ENCODE measurements at regions not wholly inside any gene's neighbourhood (a gene's known extent, or its start where the extent isn't known, plus 50 kb on each side); places are given as distances from the start of the nearest gene placed in this dataset. TPM values are rescaled to one million over a fixed set of nuclear protein-coding genes. Genes with fewer than 3 reads are reported as not detected.

DNA sequence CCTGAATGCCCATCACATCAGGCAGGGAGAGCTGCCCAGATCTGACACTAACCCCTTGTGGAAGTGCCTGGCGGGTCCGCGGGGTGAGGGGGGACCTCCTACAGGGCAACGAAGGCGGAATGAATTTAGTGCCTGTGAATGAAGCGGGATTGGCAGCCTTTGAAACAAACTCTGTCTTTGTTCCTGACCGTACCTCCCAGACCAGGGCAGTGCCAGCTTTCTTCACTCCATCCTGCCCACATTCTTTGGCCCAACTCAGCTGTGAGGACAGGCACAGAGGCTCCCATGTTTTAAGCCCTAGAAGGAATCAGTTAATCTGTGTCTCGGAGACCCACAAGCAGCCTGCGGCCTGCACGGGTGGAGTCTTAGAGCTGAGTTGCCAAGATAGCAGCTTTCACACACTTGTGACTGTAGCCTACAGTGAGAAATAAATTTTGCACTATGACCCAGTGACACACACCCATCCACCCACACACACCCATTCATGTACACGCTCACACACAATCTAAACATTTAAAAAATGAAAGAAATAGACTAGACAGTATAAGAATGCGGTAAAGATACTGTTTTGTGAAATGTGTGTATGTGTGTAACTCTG is 60.1 kb upstream of the USP24 start:
- WGBS, 2 donors = 48 to 58% methylated on average over 11 to 12 of the region's 12 CpGs
- Histone ChIP-seq H3K36me3 (replicated peaks in 1 of 2; ENCODE audit: insufficient read depth in 1 of 2, low read depth in 2 of 2) (no peaks in the 10 kb centered on the region), H3K27me3 (no peaks in the 10 kb centered on the region), H3K27ac (no peak overlapping the region), H3K4me3 (no peak overlapping the region), H3K9me3 (no peaks in the 10 kb centered on the region), H3K4me1 (no peaks in the 10 kb centered on the region)
- TF ChIP-seq, protein P1, sequence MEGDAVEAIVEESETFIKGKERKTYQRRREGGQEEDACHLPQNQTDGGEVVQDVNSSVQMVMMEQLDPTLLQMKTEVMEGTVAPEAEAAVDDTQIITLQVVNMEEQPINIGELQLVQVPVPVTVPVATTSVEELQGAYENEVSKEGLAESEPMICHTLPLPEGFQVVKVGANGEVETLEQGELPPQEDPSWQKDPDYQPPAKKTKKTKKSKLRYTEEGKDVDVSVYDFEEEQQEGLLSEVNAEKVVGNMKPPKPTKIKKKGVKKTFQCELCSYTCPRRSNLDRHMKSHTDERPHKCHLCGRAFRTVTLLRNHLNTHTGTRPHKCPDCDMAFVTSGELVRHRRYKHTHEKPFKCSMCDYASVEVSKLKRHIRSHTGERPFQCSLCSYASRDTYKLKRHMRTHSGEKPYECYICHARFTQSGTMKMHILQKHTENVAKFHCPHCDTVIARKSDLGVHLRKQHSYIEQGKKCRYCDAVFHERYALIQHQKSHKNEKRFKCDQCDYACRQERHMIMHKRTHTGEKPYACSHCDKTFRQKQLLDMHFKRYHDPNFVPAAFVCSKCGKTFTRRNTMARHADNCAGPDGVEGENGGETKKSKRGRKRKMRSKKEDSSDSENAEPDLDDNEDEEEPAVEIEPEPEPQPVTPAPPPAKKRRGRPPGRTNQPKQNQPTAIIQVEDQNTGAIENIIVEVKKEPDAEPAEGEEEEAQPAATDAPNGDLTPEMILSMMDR (IDR thresholded peaks at IDR 0.05) = no peak
- no peak for TF ChIP-seq POLR2A (IDR thresholded peaks at IDR 0.05)
- peak in 1 of 4 donors; percentile 16 for DNase-seq
- intact Hi-C loops (cut with DNase I) = loop anchor here (5.0 kb wide), 1 partner anchor 133 kb away; no protein-coding TSS in a partner anchor
- peak; percentile 39 for ATAC-seq

DNA sequence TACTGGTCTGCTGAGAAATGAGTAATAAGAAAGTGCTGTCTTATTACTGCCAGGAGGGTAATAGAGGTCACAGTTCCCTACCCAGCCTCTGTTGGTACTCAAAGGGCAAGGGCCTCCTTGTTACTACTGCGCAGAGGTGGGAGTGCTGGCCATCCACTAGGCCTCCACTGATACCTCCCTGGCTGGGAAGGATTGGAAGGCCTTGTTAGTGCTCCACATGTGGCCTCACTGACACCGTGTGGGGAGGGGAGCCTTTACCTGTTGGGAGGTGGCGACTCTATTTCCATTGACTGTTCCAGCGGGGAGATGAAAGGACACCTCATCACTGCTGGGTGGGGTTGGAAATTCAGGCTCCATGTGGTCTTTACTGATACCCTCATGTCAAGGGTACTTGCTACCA is 57.8 kb upstream of the USP24 start:
- WGBS, 2 donors = 79 to 81% methylated on average over 3 to 4 of the region's 4 CpGs
- Histone ChIP-seq H3K9me3 (no peaks in the 10 kb centered on the region), H3K36me3 (replicated peaks in 1 of 2; ENCODE audit: insufficient read depth in 1 of 2, low read depth in 2 of 2) (no peaks in the 10 kb centered on the region), H3K27me3 (no peaks in the 10 kb centered on the region), H3K4me1 (no peaks in the 10 kb centered on the region), H3K4me3 (no peak overlapping the region), H3K27ac (no peak overlapping the region)
- no peak for ATAC-seq
- intact Hi-C loops (cut with DNase I) = no loop called here
- TF ChIP-seq, protein P1 (IDR thresholded peaks at IDR 0.05) = no peak
- TF ChIP-seq POLR2A (IDR thresholded peaks at IDR 0.05) = no peak
- DNase-seq = no peak

Small RNA genes lying in the stretch of these regions (small RNA-seq; reads per million reads assigned to genes)
- gene RF00019 = not detected
- gene RNU6-830P = not detected
